Left ventricle myocardium inferior (tissue), 1 donor: ENCODE measurements at regions not wholly inside any gene's neighbourhood (a gene's known extent, or its start where the extent isn't known, plus 50 kb on each side); places are given as distances from the start of the nearest gene placed in this dataset.

ENCODE experiments used
- DNase-seq: peaks from one replicate; pipeline ENCODE4 v3.0.0-alpha.2; 2020
- H3K27ac ChIP-seq: fragments of 200-600 bp; replicated peaks from 2 replicates; pipeline ENCODE4 v1.8.0; 2021
- H3K27me3 ChIP-seq: fragments of 200-600 bp; 2 replicates; pipeline ENCODE4 v1.8.0; 2021; ENCODE audit warnings: low read depth
- H3K36me3 ChIP-seq: fragments of 200-600 bp; 2 replicates; pipeline ENCODE4 v1.8.0; 2021
- H3K4me1 ChIP-seq: fragments of 200-600 bp; 2 replicates; pipeline ENCODE4 v1.8.0; 2021
- H3K4me3 ChIP-seq: fragments of 200-600 bp; 2 replicates; pipeline ENCODE4 v1.8.0; 2021; ENCODE audit warnings: mild to moderate bottlenecking, moderate library complexity
- H3K9me3 ChIP-seq: fragments of 200-600 bp; replicated peaks from 2 replicates; pipeline ENCODE4 v1.8.0; 2021
- intact Hi-C: fragments of 100-400 bp; cut with micrococcal nuclease; formaldehyde crosslinking; loops from one replicate; pipeline ENCODE4 v1.11.0; 2022
- TF ChIP-seq, protein P1 (sequence below): fragments of 200-600 bp; IDR thresholded peaks from 2 replicates; pipeline ENCODE4 v1.8.0; 2021; ENCODE audit warnings: antibody characterized with exemption, mild to moderate bottlenecking, borderline replicate concordance
- donor health status: DM: no; HTN: yes; CAD: no; lungs with severe emphysema.

DNA sequence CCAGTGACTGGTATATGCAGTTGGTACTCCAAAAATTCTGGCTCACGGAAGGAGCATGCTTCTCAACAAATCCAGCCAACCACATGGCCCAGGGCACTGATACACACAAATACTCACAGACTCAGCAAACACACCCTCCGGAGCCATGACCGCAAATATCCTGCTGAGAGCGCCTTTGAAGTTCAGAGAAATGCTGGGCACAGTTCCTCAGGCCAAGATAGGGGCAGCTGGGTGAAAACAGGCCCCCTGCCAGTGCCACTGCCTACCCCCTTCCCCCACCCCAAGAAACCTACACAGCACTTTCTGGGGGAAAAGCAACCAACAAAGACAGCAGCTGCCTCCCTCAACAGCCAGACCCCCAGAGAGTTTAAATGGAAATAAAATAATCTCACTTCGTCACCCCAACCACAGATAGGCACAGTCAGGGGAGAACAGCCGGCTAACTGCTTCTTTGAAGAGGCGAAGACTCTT is 120.0 kb downstream of the C5orf15 start:
- H3K27ac ChIP-seq: no peak overlapping the region
- TF ChIP-seq, protein P1, sequence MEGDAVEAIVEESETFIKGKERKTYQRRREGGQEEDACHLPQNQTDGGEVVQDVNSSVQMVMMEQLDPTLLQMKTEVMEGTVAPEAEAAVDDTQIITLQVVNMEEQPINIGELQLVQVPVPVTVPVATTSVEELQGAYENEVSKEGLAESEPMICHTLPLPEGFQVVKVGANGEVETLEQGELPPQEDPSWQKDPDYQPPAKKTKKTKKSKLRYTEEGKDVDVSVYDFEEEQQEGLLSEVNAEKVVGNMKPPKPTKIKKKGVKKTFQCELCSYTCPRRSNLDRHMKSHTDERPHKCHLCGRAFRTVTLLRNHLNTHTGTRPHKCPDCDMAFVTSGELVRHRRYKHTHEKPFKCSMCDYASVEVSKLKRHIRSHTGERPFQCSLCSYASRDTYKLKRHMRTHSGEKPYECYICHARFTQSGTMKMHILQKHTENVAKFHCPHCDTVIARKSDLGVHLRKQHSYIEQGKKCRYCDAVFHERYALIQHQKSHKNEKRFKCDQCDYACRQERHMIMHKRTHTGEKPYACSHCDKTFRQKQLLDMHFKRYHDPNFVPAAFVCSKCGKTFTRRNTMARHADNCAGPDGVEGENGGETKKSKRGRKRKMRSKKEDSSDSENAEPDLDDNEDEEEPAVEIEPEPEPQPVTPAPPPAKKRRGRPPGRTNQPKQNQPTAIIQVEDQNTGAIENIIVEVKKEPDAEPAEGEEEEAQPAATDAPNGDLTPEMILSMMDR: no peak
- no peaks in the 10 kb centered on the region for H3K36me3 ChIP-seq
- H3K4me1 ChIP-seq: no peaks in the 10 kb centered on the region
- no peak overlapping the region for H3K4me3 ChIP-seq
- no peak for DNase-seq
- no peaks in the 10 kb centered on the region for H3K9me3 ChIP-seq
- intact Hi-C loops: no loop called here
- peaks cover 19% of the 10 kb centered on the region for H3K27me3 ChIP-seq

- Histone ChIP-seq H3K36me3 (no peaks in the 10 kb centered on the region), H3K27ac (no peak overlapping the region), H3K9me3 (no peaks in the 10 kb centered on the region), H3K27me3 (peaks cover 19% of the 10 kb centered on the region), H3K4me1 (no peaks in the 10 kb centered on the region), H3K4me3 (no peak overlapping the region)
- TF ChIP-seq, protein P1: no peak
- DNase-seq: no peak
- intact Hi-C loops: no loop called here
Observed at GRCh38 chr5:133847886-133848285, 120.5 kb downstream of the C5orf15 start.

DNA sequence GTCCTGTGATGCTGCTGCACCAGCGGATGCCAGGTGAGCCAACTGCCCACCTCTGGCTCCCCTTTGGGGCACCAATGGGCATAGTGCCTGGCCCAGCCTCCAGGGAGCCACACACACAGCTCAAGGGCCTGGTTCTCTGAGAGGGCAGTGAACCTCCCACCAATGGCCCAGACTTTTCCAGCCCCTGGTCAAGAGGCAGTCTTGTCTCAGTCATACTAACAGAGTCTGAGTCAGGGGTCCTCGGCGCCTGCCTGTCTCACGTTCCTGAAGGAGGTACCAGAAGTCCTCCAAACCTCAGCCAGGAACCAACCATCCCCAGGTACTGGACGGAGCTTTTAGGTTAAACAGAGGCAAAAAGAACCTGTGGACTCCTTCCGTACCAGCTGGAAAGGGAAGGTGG is 121.1 kb downstream of the C5orf15 start:
- Histone ChIP-seq H3K27ac (no peak overlapping the region), H3K27me3 (peaks cover 19% of the 10 kb centered on the region), H3K4me1 (no peaks in the 10 kb centered on the region), H3K4me3 (no peak overlapping the region), H3K36me3 (no peaks in the 10 kb centered on the region), H3K9me3 (no peaks in the 10 kb centered on the region)
- intact Hi-C loops: no loop called here
- DNase-seq: no peak
- TF ChIP-seq, protein P1: no peak

- no peak overlapping the region for H3K27ac ChIP-seq
- peaks cover 19% of the 10 kb centered on the region for H3K27me3 ChIP-seq
Observed at GRCh38 chr5:133846478-133847226, 121.8 kb downstream of the C5orf15 start.

DNA sequence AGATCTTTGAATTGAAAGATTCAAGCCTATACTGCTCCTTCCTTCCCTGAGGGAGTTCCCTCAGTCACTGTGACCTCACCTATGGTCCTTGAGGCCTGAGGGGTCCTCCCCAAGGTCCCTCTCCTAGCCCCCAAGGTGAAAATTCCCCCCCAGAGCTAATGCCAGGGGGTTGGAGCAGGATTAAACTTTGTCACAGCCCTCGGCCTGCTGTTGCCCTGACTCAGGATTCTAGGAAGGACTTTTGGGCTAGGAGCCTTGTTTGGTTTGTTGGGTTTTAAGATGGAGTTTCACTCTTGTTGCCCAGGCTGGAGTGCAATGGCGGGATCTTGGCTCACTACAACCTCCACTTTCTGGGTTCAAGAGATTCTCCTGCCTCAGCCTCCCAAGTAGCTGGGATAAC is 123.2 kb downstream of the C5orf15 start:
- H3K27ac ChIP-seq: no peak overlapping the region
- peaks cover 19% of the 10 kb centered on the region for H3K27me3 ChIP-seq
- no peak overlapping the region for H3K4me3 ChIP-seq
- H3K9me3 ChIP-seq: no peaks in the 10 kb centered on the region
- no peak for DNase-seq
- no peaks in the 10 kb centered on the region for H3K4me1 ChIP-seq
- TF ChIP-seq, protein P1: no peak
- no peaks in the 10 kb centered on the region for H3K36me3 ChIP-seq
- intact Hi-C loops: no loop called here

More at GRCh38 chr5:133846478-133847226, 121.8 kb downstream of the C5orf15 start:
- no peaks in the 10 kb centered on the region for H3K4me1 ChIP-seq
- TF ChIP-seq, protein P1: no peak
- no peak overlapping the region for H3K4me3 ChIP-seq
- H3K36me3 ChIP-seq: no peaks in the 10 kb centered on the region
- DNase-seq: no peak
- intact Hi-C loops: no loop called here
- no peaks in the 10 kb centered on the region for H3K9me3 ChIP-seq
